NCI-H128 (cell line): ENCODE measurements at regions not wholly inside any gene's neighbourhood (a gene's known extent, or its start where the extent isn't known, plus 50 kb on each side); places are given as distances from the start of the nearest gene placed in this dataset.

Experiments
- DNase-seq: peaks from one replicate; lab custom pipeline; 2025; ENCODE audit not compliant: unreplicated experiment; lab: John Stamatoyannopoulos, UW

- no peak for DNase-seq
These were observed 395.7 kb downstream of the RAPGEF2 start for GRCh38 chr4:159498446-159499115.

DNA sequence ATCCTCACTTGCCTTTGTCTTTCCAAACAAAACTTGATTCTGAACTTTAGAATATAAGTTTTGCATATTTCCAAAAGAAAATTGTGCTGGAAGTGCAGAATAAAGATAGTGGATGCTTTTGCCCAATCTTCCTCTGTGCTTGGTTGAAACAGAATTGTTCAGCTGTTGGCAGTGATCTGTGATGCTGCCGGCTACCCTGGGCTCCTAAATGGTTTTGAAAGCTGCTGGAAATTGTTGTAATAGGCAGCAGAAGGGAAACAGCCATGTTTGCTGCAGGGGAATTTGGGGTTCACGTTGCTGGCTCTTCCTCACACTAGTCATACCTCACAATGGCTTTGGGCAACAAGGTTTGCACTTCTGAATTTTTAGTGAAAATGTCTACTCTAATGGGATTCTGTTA lies 398.0 kb downstream of the RAPGEF2 start:
- no peak for DNase-seq

- no peak for DNase-seq
These were observed 400.5 kb downstream of the RAPGEF2 start for GRCh38 chr4:159503236-159504008.

DNA sequence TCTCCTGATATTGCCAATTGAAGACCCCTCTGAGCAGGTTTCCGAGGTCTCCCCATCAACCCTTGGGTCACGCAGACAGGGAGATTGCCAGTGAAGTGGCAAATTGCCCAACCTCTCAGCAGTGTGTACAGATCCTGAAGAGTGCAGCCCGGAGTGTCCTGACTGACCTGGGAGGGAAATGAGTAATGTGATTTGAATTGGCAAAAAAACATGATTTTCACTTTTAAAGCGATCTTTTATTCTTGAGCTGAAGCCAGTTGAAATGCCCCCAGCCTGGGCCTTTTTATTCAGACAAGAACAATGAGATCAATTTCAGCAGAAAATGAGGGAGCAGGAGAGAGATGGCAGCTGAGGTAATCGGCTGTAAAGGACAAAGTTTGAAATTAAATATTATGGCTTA lies 401.8 kb downstream of the RAPGEF2 start:
- DNase-seq, result no peak

DNA sequence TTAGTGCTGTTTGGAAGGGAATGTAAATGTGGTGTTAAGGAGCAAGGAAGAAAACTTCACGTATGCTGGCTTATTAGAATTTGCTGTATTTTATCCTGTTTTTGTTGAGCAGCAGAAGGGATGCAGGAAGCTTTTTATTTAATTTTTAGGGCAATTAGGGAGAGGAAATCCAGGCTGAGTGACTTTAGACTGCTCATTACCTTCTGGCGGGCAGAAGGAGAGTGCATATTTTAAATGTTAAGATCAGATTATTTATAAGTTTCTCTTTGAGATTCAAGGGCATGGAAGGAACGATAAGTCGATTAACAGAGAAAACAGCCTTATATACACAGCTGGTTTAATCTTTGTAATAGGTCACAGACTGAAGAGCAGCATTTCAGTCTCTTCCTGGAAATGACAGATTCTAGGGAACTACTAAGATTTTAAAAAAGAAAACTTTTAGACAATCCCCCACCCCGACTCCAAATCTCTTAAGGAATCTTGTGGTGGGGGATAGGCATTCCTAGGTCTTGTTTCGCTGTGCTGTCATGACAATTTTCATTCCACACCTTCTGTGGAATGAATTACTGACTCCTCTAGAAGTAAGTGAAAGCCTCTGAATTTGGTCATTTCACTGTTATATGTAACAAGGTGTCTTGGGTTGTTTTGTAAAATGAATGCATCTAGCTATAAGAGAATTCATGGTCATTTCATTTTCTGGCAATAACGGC lies 402.5 kb downstream of the RAPGEF2 start:
- no peak for DNase-seq

DNA sequence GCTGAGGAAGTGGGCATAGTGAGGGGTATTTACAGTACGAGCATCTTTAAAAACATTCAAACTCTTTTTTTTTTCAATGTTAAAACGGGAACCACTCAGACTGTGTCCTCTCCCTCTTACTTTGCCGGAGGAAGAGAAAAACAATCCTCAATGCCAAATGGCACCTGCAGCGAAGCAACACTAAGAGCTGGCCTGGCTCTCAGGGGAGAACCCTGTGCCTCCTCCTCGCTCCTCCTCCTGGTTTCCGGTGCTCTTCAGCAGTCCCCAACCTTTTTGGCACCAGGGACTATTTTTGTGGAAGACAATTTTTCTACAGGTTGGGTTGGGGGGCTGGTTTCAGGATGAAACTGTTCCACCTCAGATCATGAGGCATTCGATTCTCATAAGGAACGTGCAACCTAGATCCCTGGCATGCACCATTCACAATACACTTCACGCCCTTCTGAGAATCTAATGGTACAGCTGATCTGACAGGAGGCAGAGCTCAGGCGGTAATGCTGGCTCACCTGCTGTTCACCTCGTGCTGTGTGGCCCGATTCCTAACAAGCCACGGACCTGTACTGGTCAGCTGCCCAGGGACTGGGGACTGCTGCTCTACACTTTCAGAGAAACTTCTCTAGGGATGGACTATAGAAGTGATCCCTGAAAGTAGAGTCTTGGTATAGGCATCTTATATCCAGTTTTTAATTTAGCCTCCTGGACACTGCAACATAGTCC lies 404.1 kb downstream of the RAPGEF2 start:
- DNase-seq, result no peak

DNA sequence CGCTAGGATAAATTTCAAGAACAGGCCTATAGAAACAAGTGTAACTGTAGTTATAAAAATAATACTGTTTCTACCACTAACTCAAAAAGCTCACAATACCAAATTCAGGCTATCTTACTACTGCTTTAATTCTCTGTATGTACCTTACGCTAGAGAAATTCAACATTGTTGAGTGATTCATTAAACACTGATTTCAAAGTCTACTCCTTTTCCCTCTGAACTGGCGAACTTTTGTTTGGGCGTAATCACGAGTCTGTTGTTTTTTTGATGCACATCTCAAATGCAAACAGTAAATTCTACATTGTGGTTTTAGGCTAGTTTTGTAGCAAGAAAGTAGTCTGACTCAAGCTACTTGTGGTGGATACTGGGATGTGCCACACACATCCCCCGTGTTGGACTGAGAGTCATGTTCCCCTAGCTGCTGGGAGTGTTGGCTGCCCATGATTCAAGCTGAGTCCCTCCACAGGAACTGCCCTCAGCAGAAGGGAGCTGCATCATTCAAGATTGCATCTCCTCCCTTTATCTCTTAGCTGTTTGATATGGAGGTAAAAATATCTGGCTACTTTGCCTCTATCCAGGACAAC lies 406.1 kb downstream of the RAPGEF2 start:
- no peak for DNase-seq

DNA sequence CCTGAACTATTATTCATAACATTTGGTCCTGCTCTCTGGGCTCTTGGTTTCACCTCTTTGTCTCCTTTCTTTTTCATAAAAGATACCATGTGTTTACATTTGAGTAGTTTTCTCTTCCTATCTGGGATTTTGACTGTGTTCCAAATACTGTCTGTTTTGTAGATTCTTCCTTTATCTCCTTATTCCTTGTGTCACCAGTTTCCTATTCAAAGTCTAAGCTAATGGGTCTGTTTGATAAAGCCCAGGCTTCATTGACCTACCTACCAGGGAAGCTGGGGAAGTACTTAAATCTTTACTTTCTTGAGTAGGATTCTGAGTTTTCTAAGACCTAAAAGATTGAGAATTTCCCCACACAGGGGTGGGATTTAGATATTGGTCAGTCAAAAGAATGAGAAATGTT lies 409.5 kb downstream of the RAPGEF2 start:
- no peak for DNase-seq

DNA sequence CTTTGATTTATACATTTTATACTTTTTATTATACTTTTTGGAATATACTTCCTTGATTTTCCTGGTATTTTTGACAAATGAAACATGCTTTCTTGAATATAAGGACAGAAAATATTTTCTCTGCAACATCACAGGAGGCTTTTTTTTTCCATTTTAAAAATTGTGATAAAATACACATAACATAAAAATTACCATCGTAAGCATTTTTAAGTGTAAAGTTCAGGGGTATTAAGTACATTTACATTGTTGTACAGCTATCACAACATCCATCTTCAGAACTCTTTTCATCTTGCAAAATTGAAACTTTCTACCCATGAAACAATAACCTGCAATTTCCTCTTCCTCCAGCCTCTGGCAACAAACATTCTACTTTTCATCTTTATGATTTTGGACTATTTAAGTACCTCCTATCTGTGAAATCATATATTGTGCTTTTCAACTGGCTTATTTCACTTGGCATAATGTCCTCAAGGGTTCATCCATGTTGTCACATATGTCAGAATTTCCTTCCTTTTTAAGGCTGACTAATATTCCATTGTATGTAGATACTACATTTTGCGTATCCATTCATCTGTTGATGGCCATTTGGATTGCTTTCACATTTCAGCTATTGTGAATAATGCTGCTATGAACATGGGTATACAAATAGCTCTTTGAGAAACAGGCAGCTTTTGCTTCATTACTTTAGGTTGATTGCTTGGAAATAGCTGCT lies 412.6 kb downstream of the RAPGEF2 start:
- DNase-seq, result no peak

DNA sequence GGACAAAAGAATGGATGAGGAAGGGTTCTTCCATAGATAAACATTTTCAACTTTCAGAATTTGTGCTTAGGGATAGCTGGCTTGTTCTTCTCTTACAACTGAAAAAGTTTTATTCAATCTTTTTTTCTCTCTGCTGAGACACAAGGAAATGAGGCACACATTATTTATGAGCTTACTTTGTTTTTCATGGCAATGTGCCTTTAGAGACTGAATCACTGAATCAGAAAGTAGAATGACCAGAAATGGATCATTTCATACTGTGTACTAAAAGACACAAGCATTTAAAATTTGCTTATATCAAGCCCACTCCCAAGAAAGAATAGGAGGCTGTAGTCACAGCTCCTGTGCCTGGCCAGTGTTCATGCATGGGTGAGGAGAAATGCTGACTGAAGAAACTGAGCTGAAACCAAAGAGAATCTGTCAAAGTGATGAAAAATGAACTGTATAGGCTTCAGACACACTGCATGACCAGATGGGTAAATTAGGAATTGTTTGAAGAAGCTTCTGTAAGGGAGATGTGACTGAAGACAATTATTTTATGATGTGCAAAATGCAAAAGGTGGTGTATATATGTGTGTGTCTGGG lies 413.8 kb downstream of the RAPGEF2 start:
- DNase-seq, result no peak

DNA sequence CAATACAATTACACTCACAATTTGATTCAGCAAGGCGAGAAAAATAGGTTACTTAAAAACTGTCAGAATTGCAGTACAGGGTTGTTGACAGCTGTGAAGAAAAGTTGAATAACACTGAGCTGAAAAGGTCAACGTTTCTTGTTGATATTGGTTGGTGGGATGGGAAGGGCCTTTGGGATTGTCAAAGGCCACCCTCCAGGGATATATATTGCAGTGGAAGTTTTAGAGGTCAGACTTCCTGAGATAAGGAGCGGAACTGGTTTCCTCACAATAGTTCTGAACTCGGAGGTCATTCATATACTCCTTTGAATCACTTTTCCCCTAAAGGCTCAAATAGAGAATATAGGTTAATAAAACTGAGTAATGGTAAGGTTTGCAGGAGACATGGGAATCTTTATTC lies 417.2 kb downstream of the RAPGEF2 start:
- DNase-seq, result no peak

- DNase-seq, result no peak
These were observed 423.3 kb downstream of the RAPGEF2 start for GRCh38 chr4:159526172-159526571.

DNA sequence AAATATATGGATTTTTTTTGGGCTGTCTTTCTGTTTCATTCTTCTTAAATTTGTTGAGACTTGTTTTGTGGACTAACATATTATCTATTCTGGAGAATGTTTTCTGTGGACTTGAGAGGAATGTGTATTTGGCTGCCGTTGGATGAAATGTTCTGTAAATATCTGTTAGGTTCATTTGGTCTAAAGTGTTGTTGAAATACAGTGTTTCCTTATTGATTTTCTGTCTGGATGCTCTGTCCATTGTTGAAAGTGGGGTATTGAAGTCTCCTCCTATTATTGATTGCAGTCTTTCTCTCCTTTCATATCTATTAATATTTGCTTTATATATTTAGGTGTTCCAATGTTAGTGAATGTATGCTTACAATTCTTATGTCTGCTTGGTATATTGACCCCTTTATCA lies 431.8 kb downstream of the RAPGEF2 start:
- DNase-seq, result no peak

GRCh38 chr4:159538556-159538955 lies 435.7 kb downstream of the RAPGEF2 start:
- DNase-seq, result no peak

DNA sequence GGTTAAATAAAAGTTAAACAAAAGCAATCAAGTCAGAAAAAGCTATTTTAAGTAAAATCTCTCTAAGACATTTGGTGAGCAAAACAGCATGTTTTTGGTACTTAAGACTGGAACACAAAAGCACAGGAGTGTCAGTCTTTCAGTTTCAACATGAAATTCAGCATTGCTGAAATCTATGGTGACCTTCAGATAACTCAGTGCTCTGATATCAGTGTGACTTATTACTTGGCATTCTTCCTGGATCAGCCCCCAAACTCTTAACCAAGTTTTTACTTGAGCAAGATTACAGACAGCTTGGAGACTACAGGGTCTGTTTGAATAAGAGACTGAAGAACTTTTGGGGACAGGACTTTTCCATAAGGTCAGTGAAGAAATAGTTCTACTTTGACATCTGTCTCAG lies 437.2 kb downstream of the RAPGEF2 start:
- DNase-seq, result no peak

DNA sequence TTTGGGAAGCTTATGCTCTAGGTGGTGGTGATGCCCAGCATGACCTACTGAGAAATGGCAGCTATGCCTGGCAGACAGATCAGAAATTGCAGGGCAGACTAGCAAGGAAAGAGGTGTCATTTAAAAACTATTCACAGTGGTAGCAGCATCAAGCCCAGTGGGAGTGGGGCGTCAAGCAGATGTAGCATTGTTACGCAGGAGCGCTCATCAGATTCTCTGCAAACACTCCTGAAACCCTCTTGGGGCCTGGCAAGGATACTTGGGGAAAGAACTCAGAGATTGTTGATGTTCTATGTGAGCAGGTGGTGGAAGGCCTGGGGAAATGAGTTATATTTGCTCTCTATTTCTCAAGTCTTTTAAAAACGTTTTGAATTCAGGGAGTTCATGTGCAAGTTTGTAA lies 437.6 kb downstream of the RAPGEF2 start:
- no peak for DNase-seq

- no peak for DNase-seq
These were observed 438.3 kb downstream of the RAPGEF2 start for GRCh38 chr4:159541143-159541542.

DNA sequence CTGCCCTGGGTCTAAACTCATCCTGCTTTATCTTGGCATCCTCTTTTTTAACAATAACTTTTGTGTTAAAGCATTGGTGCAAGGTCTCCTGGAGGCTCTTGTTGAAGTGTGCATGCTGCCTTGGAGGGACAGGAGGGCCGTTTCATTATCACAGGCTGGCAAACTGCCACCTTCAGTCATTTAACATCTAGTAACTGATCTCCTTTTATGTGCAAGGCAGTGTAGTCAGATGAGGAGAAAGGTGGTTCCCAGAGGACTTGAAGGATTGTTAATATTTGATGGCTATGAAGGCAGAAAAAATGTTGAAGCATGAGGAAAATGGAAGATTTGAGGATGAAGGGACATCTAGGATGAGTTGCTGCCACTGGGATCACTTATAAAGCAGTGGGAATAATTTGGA lies 439.4 kb downstream of the RAPGEF2 start:
- no peak for DNase-seq

DNA sequence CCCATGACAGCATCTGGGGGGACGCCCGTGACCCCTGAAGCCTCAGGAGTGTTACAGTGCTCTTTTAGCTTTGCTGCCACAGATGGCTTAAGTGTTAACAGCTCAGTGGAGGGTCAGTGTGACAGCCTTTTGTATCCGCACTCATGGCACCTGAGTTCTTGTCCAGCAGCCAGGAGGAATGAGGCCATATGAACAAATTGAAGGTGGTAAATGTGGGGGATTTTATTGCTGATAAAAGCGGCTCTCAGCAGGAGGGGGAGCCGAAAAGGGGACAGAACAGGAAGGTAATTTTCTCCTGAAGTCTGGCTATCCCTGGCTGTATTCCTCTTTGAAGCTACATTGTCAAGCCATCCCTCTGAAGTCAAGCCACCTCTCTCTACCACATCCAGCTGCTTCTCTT lies 441.0 kb downstream of the RAPGEF2 start:
- no peak for DNase-seq

DNA sequence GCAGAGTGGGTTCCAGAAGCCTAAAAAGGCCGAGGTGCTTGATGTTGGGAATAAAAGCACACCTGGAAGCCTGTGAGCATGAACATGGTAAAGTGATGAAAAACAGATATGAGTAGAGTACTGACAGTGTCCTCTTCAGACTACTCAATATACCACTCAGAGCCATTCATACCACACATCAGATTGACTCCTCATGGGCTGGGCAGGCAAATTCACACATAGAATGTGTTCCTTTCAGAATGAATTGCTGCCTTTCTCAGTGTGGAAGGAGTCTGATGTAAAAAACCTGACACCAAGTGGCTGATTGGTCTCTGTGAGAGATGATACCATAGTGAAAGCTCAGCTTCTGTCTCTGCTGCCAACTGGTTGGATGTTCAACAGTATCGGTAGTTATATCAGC lies 442.7 kb downstream of the RAPGEF2 start:
- DNase-seq, result no peak
